Retinal pigment epithelial cell (primary cell): ENCODE measurements at regions not wholly inside any gene's neighbourhood (a gene's known extent, or its start where the extent isn't known, plus 50 kb on each side); places are given as distances from the start of the nearest gene placed in this dataset.

Experiments used
- DNase-seq: peaks from one replicate; pipeline ENCODE4 v3.0.0-alpha.2; 2010; ENCODE audit warnings: low read depth
- H3K4me3 ChIP-seq: 2 replicates; pipeline ENCODE4 v1.5.1; 2011; ENCODE audit warnings: mild to moderate bottlenecking, low read length, control low read depth, moderate library complexity
- CTCF ChIP-seq: conservative IDR thresholded peaks from 2 replicates; pipeline ENCODE4 v1.5.1; 2011; ENCODE audit warnings: low read depth, low read length, control low read depth, inconsistent platforms

- DNase-seq = no peak
- no peak for TF ChIP-seq CTCF
- no peak overlapping the region for H3K4me3 ChIP-seq
These were observed 111.5 kb upstream of the IGLL5 start for GRCh38 chr22:22776121-22776520.

- TF ChIP-seq CTCF = no peak
- no peak overlapping the region for H3K4me3 ChIP-seq
- no peak for DNase-seq
These were observed 108.4 kb upstream of the IGLL5 start for GRCh38 chr22:22779213-22779612.

- no peak for TF ChIP-seq CTCF
- no peak overlapping the region for H3K4me3 ChIP-seq
- DNase-seq = no peak
These were observed 104.0 kb upstream of the IGLL5 start for GRCh38 chr22:22783575-22783974.

GRCh38 chr22:22784249-22785039 is 103.2 kb upstream of the IGLL5 start:
- no peak for TF ChIP-seq CTCF
- H3K4me3 ChIP-seq = no peak overlapping the region
- DNase-seq = no peak

GRCh38 chr22:22785316-22786065 is 102.1 kb upstream of the IGLL5 start:
- no peak for DNase-seq
- TF ChIP-seq CTCF = no peak
- no peak overlapping the region for H3K4me3 ChIP-seq

- DNase-seq = no peak
- H3K4me3 ChIP-seq = no peak overlapping the region
- no peak for TF ChIP-seq CTCF
These were observed 101.1 kb upstream of the IGLL5 start for GRCh38 chr22:22786301-22787115.
